ENCODE measurements at regions not wholly inside any gene's neighbourhood (a gene's known extent, or its start where the extent isn't known, plus 50 kb on each side); places are given as distances from the start of the nearest gene placed in this dataset.

DNA sequence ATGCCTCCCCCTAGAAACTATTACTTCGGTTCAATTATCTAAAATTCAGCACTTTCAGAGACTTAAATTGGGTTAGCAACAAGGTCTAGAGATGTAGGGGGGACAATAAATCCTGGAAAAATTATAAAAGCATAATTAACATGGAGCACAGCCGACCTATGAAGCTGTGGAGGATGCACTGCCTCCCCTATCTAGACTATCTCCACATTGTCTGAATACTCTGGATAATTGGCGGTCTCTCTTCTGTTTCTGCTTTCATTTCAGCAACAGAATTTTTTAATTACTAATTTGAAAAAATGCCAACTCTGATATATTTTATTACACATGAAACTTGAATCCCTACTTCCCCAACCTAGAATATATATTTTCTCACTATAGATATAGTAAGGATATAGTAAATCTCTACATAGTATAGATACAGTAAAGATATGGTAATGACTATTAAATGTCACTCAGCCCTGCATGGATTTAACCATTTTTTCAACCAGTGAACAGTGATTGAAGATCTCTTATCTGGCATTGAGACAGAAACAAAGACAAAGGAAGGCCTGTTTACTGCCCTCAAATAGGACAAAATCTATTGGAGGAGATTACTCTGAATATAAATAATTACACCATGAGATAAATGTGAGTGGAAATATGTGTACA is 157.6 kb downstream of the BLID start:
- Histone ChIP-seq H3K79me2 (ENCODE audit: control insufficient read depth, insufficient read depth, low read length) (no peaks in the 10 kb centered on the region), H2BK5ac (ENCODE audit: low read length) (no peak overlapping the region)
- whole genome bisulfite sequencing (ENCODE audit: extremely low coverage, insufficient coverage, low lambda C conversion rate): no CpG with 5 or more reads among the region's 3 CpGs

GRCh38 chr11:121953122-121953521 is 162.9 kb downstream of the BLID start:
- Histone ChIP-seq H3K4ac (ENCODE audit: low read depth, low read length) (no peak overlapping the region), H4K5ac (ENCODE audit: low read length) (no peak overlapping the region), H3K79me2 (ENCODE audit: control insufficient read depth, insufficient read depth, low read length) (no peaks in the 10 kb centered on the region), H3K27ac (ENCODE audit: low read depth, low read length) (no peak overlapping the region), H3K36me3 (ENCODE audit: control insufficient read depth, insufficient read depth, low read length) (no peaks in the 10 kb centered on the region), H3K23ac (ENCODE audit: low read length) (no peak overlapping the region), H4K8ac (ENCODE audit: low read depth, low read length) (no peak overlapping the region), H2BK120ac (ENCODE audit: low read depth, low read length) (no peak overlapping the region), H3K56ac (ENCODE audit: low read length) (no peak overlapping the region), H3K4me2 (ENCODE audit: low read length) (no peak overlapping the region), H2BK5ac (ENCODE audit: low read length) (no peak overlapping the region), H3K27me3 (ENCODE audit: insufficient read depth, low read length, poor library complexity) (no peaks in the 10 kb centered on the region), H3K9ac (ENCODE audit: low read length) (no peak overlapping the region), H2AK5ac (ENCODE audit: low read length) (no peak overlapping the region), H3K4me3 (ENCODE audit: low read length) (no peak overlapping the region), H2BK15ac (replicated peaks; ENCODE audit: low read depth) (no peak overlapping the region), H3K4me1 (ENCODE audit: control insufficient read depth, low read depth, low read length) (no peaks in the 10 kb centered on the region), H3K79me1 (ENCODE audit: low read length) (no peaks in the 10 kb centered on the region), H3K18ac (ENCODE audit: low read length) (no peak overlapping the region)
- no CpG with 5 or more reads among the region's 2 CpGs for WGBS (ENCODE audit: extremely low coverage, insufficient coverage, low lambda C conversion rate)
- DNase-seq: no peak

More for the DNA sequence above, 157.6 kb downstream of the BLID start:
- Histone ChIP-seq H3K79me1 (ENCODE audit: low read length) (no peaks in the 10 kb centered on the region), H3K36me3 (ENCODE audit: control insufficient read depth, insufficient read depth, low read length) (no peaks in the 10 kb centered on the region), H3K4me3 (ENCODE audit: low read length) (no peak overlapping the region), H3K4me2 (ENCODE audit: low read length) (no peak overlapping the region), H2AK5ac (ENCODE audit: low read length) (no peak overlapping the region), H3K4me1 (ENCODE audit: control insufficient read depth, low read depth, low read length) (no peaks in the 10 kb centered on the region), H2BK120ac (ENCODE audit: low read depth, low read length) (no peak overlapping the region), H3K18ac (ENCODE audit: low read length) (no peak overlapping the region), H3K27me3 (ENCODE audit: insufficient read depth, low read length, poor library complexity) (no peaks in the 10 kb centered on the region), H4K5ac (ENCODE audit: low read length) (no peak overlapping the region), H3K9ac (ENCODE audit: low read length) (no peak overlapping the region), H3K27ac (ENCODE audit: low read depth, low read length) (no peak overlapping the region), H4K8ac (ENCODE audit: low read depth, low read length) (no peak overlapping the region), H3K23ac (ENCODE audit: low read length) (no peak overlapping the region), H3K56ac (ENCODE audit: low read length) (no peak overlapping the region), H3K4ac (ENCODE audit: low read depth, low read length) (no peak overlapping the region), H2BK15ac (replicated peaks; ENCODE audit: low read depth) (no peak overlapping the region)
- no peak for DNase-seq

GRCh38 chr11:121950160-121950559 is 165.9 kb downstream of the BLID start:
- Histone ChIP-seq H3K36me3 (ENCODE audit: control insufficient read depth, insufficient read depth, low read length) (no peaks in the 10 kb centered on the region), H3K79me2 (ENCODE audit: control insufficient read depth, insufficient read depth, low read length) (no peaks in the 10 kb centered on the region), H3K79me1 (ENCODE audit: low read length) (no peaks in the 10 kb centered on the region), H2BK15ac (replicated peaks; ENCODE audit: low read depth) (no peak overlapping the region), H3K4me1 (ENCODE audit: control insufficient read depth, low read depth, low read length) (no peaks in the 10 kb centered on the region), H3K9ac (ENCODE audit: low read length) (no peak overlapping the region), H2BK120ac (ENCODE audit: low read depth, low read length) (no peak overlapping the region), H3K18ac (ENCODE audit: low read length) (no peak overlapping the region), H2BK5ac (ENCODE audit: low read length) (no peak overlapping the region), H4K8ac (ENCODE audit: low read depth, low read length) (no peak overlapping the region), H3K27me3 (ENCODE audit: insufficient read depth, low read length, poor library complexity) (no peaks in the 10 kb centered on the region), H2AK5ac (ENCODE audit: low read length) (no peak overlapping the region), H3K27ac (ENCODE audit: low read depth, low read length) (no peak overlapping the region), H3K23ac (ENCODE audit: low read length) (no peak overlapping the region), H4K5ac (ENCODE audit: low read length) (no peak overlapping the region), H3K56ac (ENCODE audit: low read length) (no peak overlapping the region), H3K4ac (ENCODE audit: low read depth, low read length) (no peak overlapping the region), H3K4me2 (ENCODE audit: low read length) (no peak overlapping the region), H3K4me3 (ENCODE audit: low read length) (no peak overlapping the region)
- no peak for DNase-seq
- no CpG with 5 or more reads among the region's 3 CpGs for WGBS (ENCODE audit: extremely low coverage, insufficient coverage, low lambda C conversion rate)

- no CpG with 5 or more reads among the region's 3 CpGs for WGBS (ENCODE audit: extremely low coverage, insufficient coverage, low lambda C conversion rate)
- no peak for DNase-seq
- H3K18ac ChIP-seq (ENCODE audit: low read length): no peak overlapping the region
- H2BK15ac ChIP-seq (replicated peaks; ENCODE audit: low read depth): no peak overlapping the region
- H3K4me1 ChIP-seq (ENCODE audit: control insufficient read depth, low read depth, low read length): no peaks in the 10 kb centered on the region
- H3K27me3 ChIP-seq (ENCODE audit: insufficient read depth, low read length, poor library complexity): no peaks in the 10 kb centered on the region
- no peak overlapping the region for H2BK5ac ChIP-seq (ENCODE audit: low read length)
- no peaks in the 10 kb centered on the region for H3K79me1 ChIP-seq (ENCODE audit: low read length)
- H3K4ac ChIP-seq (ENCODE audit: low read depth, low read length): no peak overlapping the region
- no peak overlapping the region for H3K9ac ChIP-seq (ENCODE audit: low read length)
- no peak overlapping the region for H2AK5ac ChIP-seq (ENCODE audit: low read length)
- no peak overlapping the region for H4K5ac ChIP-seq (ENCODE audit: low read length)
- no peak overlapping the region for H3K27ac ChIP-seq (ENCODE audit: low read depth, low read length)
- H4K8ac ChIP-seq (ENCODE audit: low read depth, low read length): no peak overlapping the region
- no peaks in the 10 kb centered on the region for H3K79me2 ChIP-seq (ENCODE audit: control insufficient read depth, insufficient read depth, low read length)
- no peak overlapping the region for H2BK120ac ChIP-seq (ENCODE audit: low read depth, low read length)
- no peak overlapping the region for H3K56ac ChIP-seq (ENCODE audit: low read length)
- H3K4me2 ChIP-seq (ENCODE audit: low read length): no peak overlapping the region
- no peak overlapping the region for H3K23ac ChIP-seq (ENCODE audit: low read length)
- H3K36me3 ChIP-seq (ENCODE audit: control insufficient read depth, insufficient read depth, low read length): no peaks in the 10 kb centered on the region
- no peak overlapping the region for H3K4me3 ChIP-seq (ENCODE audit: low read length)
Observed at GRCh38 chr11:121946514-121946913, 169.5 kb downstream of the BLID start.

- H3K4ac ChIP-seq (ENCODE audit: low read depth, low read length): no peak overlapping the region
- no peaks in the 10 kb centered on the region for H3K27me3 ChIP-seq (ENCODE audit: insufficient read depth, low read length, poor library complexity)
- H2BK15ac ChIP-seq (replicated peaks; ENCODE audit: low read depth): no peak overlapping the region
- WGBS (ENCODE audit: extremely low coverage, insufficient coverage, low lambda C conversion rate): no CpG with 5 or more reads among the region's 4 CpGs
- H3K23ac ChIP-seq (ENCODE audit: low read length): no peak overlapping the region
- no peak overlapping the region for H3K9ac ChIP-seq (ENCODE audit: low read length)
- no peaks in the 10 kb centered on the region for H3K79me1 ChIP-seq (ENCODE audit: low read length)
- H4K5ac ChIP-seq (ENCODE audit: low read length): no peak overlapping the region
- no peak overlapping the region for H3K56ac ChIP-seq (ENCODE audit: low read length)
- H2AK5ac ChIP-seq (ENCODE audit: low read length): no peak overlapping the region
- H2BK5ac ChIP-seq (ENCODE audit: low read length): no peak overlapping the region
- no peaks in the 10 kb centered on the region for H3K36me3 ChIP-seq (ENCODE audit: control insufficient read depth, insufficient read depth, low read length)
- no peaks in the 10 kb centered on the region for H3K79me2 ChIP-seq (ENCODE audit: control insufficient read depth, insufficient read depth, low read length)
- H3K4me2 ChIP-seq (ENCODE audit: low read length): no peak overlapping the region
- H3K4me1 ChIP-seq (ENCODE audit: control insufficient read depth, low read depth, low read length): no peaks in the 10 kb centered on the region
- no peak overlapping the region for H3K4me3 ChIP-seq (ENCODE audit: low read length)
- H3K18ac ChIP-seq (ENCODE audit: low read length): no peak overlapping the region
- H3K27ac ChIP-seq (ENCODE audit: low read depth, low read length): no peak overlapping the region
- DNase-seq: no peak
- H4K8ac ChIP-seq (ENCODE audit: low read depth, low read length): no peak overlapping the region
- H2BK120ac ChIP-seq (ENCODE audit: low read depth, low read length): no peak overlapping the region
Observed at GRCh38 chr11:121944556-121945230, 171.3 kb downstream of the BLID start.

GRCh38 chr11:121938076-121938475 is 177.9 kb downstream of the BLID start:
- Histone ChIP-seq H3K4ac (ENCODE audit: low read depth, low read length) (no peak overlapping the region), H3K27ac (ENCODE audit: low read depth, low read length) (no peak overlapping the region)

More at GRCh38 chr11:121938076-121938475, 177.9 kb downstream of the BLID start:
- no peak overlapping the region for H4K8ac ChIP-seq (ENCODE audit: low read depth, low read length)
- H3K4me1 ChIP-seq (ENCODE audit: control insufficient read depth, low read depth, low read length): no peaks in the 10 kb centered on the region
- H3K79me2 ChIP-seq (ENCODE audit: control insufficient read depth, insufficient read depth, low read length): no peaks in the 10 kb centered on the region
- no CpG with 5 or more reads among the region's 2 CpGs for WGBS (ENCODE audit: extremely low coverage, insufficient coverage, low lambda C conversion rate)
- no peak overlapping the region for H3K18ac ChIP-seq (ENCODE audit: low read length)
- H3K4me2 ChIP-seq (ENCODE audit: low read length): no peak overlapping the region
- H3K56ac ChIP-seq (ENCODE audit: low read length): no peak overlapping the region
- H2BK15ac ChIP-seq (replicated peaks; ENCODE audit: low read depth): no peak overlapping the region
- no peak overlapping the region for H4K5ac ChIP-seq (ENCODE audit: low read length)
- no peak overlapping the region for H3K9ac ChIP-seq (ENCODE audit: low read length)
- H2BK120ac ChIP-seq (ENCODE audit: low read depth, low read length): no peak overlapping the region
- H3K36me3 ChIP-seq (ENCODE audit: control insufficient read depth, insufficient read depth, low read length): no peaks in the 10 kb centered on the region
- no peak overlapping the region for H3K4me3 ChIP-seq (ENCODE audit: low read length)
- H3K79me1 ChIP-seq (ENCODE audit: low read length): no peaks in the 10 kb centered on the region
- no peak overlapping the region for H2BK5ac ChIP-seq (ENCODE audit: low read length)
- H3K23ac ChIP-seq (ENCODE audit: low read length): no peak overlapping the region
- no peak for DNase-seq
- H2AK5ac ChIP-seq (ENCODE audit: low read length): no peak overlapping the region
- H3K27me3 ChIP-seq (ENCODE audit: insufficient read depth, low read length, poor library complexity): no peaks in the 10 kb centered on the region
